Activated CD4-positive, alpha-beta T cell treated with anti-CD3 and anti-CD28 coated beads for 24 hours (primary cell): ENCODE measurements at regions not wholly inside any gene's neighbourhood (a gene's known extent, or its start where the extent isn't known, plus 50 kb on each side); places are given as distances from the start of the nearest gene placed in this dataset.
"Not testable (repeated sequence)": the region's sequence is repeated elsewhere in the genome, so short reads cannot be mapped to it uniquely, and the experiment has no call there.

ENCODE experiments used
- DNase-seq, 2 donors: peaks; one replicate each; pipeline ENCODE4 v3.0.0-alpha.2; 2020; ENCODE audit warnings: low read depth in 2 of 2

DNA sequence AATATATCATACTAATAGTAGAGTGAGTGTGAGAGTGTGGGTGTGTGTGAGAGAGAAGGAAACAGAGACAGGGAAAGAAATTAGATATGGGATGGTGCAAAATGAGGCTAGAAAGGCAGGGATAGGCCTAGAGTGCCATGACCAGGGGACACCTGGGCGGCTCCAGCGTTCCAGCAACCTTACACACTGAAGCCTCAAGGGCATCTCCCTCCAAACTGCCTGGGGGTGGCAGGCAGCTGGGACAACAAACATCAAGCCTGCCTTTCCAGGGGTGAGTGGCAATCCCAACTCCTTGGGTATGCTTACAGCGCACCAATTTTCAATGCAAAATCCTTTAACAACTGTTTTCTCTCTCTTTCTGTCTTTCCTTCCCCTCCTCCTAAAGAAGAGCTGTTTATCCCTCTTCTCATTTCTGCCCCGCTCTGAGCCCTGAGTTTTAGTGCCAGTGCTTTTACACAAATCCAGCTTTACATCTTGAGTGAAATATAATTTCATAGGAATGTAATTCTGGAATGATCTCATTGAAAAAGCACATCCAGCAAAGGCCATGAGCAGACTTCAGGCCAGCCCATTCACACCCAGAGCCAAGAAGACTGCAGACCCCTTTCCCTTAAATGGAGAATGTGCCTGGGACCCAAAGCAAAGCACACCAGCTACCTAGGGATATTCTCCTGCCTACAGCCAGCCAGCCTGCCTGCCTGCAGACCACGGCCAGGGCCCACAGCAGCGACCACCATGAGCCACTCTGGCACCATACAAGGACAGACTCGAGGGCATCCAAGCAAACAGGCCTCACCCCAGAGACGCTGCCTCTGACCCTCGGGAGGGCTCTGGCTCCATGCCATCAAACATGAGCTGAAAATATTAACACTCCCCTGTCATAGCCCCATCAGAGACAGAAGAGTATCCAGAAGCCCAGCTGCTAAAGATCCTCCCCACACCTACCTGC is 90.3 kb downstream of the RPL27A start:
- DNase-seq, result no peak

DNA sequence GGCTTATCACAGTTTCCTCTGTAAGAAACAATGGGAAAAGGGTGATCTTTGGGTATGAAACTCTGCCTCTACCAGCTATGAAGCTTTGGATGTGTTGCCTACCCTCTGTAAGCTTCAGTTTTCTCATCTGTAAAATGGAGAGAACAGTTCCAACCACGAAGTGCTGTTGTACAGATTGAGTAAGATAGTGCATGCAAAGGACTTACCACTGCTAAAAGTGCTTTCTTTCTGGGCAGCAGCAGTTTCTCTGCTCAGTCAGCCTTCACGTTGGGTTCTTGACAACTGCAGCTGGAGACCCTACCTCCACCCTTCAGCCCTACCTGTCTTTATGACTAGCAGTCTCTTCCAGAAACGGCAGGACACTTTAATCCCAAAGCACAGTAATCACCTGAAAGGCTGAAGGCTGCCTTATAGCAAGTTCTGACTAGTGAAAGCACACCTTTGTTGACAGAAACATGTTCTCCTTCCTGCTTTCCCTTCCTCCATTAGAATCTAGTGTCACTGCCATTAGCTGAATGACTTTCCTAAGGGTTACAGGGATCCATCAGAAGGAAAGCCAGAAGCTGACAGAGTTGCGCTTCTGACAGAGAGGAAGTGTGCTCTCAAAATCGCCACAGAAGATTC is 91.4 kb downstream of the RPL27A start:
- no peak for DNase-seq

GRCh38 chr11:8774916-8775315 is 92.3 kb downstream of the RPL27A start:
- not testable (repeated sequence) for DNase-seq

- DNase-seq, result no peak
These were observed 92.7 kb downstream of the RPL27A start for GRCh38 chr11:8775332-8775731.

- no peak for DNase-seq
These were observed 93.1 kb downstream of the RPL27A start for GRCh38 chr11:8775734-8776133.

- DNase-seq, result no peak
These were observed 93.6 kb downstream of the RPL27A start for GRCh38 chr11:8776209-8776608.

DNA sequence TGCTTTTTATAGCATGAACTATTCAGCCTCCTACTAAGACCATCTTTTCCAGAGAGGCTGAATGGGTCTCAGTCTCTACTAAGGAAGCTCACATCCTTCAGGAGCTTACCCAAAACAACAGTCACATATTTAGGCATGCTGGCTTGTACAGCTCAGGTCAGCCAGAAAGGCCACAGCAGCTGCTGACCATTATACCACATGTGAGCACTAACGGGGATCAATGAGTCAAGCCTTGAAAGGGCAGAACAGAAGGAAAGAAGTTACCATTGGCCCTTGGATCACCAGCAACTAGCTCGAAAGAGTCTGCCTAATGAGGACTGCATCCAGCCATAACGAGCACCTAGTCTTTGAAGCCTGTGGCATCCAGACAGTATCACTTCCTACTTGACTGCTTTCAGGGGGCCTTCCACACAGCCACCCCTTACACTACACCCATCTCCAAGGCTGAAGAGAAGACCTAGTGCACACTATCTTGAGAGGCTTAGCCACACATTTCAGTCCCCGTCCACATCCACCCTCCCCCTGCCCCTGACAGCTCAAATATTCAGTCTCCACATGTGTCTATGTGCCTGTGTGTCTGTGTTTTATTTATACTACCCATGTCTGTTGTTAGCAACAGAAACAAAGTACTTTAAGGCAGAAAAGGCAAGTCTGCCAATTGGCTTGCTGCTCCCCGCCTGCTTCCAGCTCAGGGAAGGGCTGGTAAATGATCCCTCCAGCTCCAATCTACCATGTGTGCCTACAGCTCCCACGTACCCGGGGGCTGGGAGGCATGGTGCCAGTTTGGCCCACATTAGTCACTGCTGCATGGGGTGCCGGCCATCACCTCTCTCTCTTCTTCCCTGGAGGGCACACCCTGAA is 95.5 kb downstream of the RPL27A start:
- DNase-seq, result no peak

DNA sequence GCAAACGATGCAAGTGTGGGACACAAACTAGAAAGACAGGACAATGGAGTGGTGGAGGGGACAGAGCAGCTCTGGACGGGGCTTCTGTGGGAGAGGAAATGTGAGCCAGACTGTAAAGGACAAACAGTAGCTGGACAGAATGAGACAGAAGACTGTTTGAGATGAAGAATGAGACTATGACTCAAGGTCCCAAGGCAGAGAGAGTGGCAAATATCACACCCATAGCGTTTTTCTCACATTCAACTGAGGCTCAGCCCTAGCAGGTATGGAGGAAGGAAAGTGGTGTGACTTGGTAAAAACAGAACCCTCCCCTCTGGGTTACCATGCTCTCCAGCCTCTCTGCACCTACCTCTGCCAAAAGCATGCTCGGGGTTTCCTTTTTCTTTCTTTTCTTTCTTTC is 96.5 kb downstream of the RPL27A start:
- DNase-seq, result no peak

- DNase-seq, result no peak
These were observed 97.1 kb downstream of the RPL27A start for GRCh38 chr11:8779732-8780131.

DNA sequence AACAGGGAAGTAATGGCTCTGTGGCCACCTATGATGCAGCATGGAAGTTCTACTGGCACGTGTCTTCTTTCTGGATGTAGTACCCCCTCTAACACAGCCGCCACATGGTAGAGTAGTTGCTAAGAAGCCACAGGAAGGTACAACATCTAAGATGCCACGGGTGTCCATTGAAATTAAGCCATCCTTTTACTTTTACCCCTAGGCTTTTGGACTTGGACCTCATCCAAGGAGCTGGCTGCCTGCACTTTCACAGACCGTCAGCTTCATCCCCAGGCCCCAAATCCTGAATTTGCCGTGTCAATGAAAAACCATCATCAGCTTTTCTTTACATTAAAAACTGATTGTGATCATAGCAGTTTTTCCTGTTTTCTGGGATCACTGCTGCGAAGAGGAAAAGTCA is 102.4 kb downstream of the RPL27A start:
- no peak for DNase-seq

- no peak for DNase-seq
These were observed 102.9 kb downstream of the RPL27A start for GRCh38 chr11:8785457-8785856.

GRCh38 chr11:8785998-8786397 is 103.4 kb downstream of the RPL27A start:
- no peak for DNase-seq

GRCh38 chr11:8786933-8787332 is 104.3 kb downstream of the RPL27A start:
- DNase-seq, result no peak

DNA sequence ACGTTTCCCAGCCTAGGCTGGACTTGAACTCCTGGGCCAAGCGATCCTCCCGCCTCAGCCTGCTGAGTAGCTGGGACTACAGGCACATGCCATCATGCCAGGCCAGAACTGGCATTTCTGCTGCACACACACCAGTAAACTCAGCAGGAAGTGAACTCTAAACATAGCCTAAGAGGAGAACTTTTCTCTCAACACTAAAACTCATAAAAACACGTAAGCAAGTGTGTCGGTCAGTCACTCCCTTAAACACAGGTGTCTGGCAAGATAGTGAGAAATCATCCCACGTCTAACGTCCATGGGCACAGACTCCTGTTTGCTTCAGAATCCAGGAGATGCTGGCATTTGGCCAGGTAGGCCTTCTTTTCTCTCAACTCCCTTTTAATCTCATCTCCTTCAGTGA is 104.8 kb downstream of the RPL27A start:
- DNase-seq, result no peak

- no peak for DNase-seq
These were observed 106.0 kb downstream of the RPL27A start for GRCh38 chr11:8788616-8789015.

DNA sequence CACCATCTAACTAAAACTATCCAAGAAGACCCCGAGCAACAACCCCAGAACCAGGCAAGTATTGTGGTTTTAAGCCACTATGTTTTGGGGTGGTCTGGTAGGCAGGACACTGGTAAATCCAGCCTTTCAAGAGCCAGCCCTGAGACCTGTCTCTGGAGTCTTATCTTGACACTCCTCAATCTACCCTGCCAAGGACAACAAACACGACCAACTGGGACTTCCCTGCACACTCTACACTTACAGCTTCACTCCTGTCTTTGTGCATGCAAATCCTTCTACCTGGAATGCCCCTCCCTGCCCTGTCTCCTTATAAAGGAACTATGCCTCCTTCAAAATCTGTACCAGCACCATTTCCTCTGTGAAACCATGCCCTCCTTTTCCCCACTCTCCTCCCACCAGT is 107.3 kb downstream of the RPL27A start:
- no peak for DNase-seq

DNA sequence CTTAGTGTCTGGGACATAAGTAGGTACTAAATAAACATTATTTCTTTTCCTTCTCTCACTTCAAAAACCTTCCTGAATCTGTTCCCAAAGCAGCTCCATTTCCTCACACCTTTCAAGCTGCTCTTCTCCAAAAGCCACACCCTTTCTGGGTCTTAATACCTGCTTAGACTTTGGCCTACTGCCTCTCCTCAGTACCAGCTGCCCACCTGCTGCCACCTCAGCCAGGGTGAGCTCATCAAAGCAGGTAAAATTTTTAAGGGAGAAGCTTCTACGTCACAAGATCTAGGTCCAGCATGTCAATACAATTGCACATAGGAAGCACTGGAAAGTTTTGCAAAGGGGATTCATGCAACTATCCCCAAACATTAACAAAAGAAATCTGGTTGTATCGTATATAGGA is 108.4 kb downstream of the RPL27A start:
- DNase-seq, result no peak

DNA sequence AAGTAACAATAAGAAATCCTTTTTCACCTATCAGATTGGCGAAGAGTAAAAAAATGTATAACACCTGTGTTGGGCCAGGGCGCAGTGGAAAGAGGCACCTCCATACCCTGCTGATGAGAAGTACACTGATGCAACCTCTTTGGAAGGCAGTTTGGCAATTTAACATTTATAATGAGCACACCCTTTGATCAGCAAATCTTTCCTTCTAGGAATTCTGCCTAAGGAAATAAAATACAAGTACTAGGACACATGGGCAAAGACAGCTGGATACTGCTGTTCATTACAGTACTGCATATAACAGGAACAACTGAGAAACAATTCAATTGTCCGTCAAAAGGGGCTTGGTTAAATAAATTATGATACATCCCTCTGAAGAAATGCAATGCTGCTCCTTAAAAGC is 110.1 kb downstream of the RPL27A start:
- DNase-seq, result no peak

DNA sequence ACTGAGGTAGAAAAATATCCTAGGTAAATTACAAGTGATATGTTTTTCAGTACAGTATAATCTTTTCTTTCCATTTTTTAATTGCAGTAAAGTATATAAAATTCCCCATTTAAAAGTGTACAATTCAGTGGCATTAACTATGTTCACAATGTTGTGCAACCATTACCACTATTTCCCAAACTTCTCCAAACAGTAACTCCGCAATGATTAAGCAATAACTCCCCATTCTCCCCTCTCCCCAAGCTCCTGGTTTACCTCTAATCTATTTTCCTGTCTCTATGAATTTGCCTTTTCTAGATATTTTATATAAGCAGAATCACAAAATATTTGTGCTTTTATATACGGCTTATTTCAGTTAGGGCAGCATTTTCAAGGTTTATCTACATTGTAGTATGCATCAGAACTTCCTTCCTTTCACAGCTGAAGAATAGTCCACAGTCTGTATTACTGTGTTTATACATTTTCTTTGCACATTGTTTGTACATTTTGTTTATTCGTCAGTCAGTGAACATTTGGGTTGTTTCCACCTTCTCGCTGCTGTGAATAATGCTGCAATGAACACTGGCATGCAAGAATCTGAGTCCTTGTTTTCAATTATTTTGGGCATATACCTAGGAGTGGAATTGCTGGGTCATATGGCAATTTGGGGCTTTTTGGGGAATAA is 110.7 kb downstream of the RPL27A start:
- DNase-seq, result no peak

- no peak for DNase-seq
These were observed 111.5 kb downstream of the RPL27A start for GRCh38 chr11:8794126-8794525.

DNA sequence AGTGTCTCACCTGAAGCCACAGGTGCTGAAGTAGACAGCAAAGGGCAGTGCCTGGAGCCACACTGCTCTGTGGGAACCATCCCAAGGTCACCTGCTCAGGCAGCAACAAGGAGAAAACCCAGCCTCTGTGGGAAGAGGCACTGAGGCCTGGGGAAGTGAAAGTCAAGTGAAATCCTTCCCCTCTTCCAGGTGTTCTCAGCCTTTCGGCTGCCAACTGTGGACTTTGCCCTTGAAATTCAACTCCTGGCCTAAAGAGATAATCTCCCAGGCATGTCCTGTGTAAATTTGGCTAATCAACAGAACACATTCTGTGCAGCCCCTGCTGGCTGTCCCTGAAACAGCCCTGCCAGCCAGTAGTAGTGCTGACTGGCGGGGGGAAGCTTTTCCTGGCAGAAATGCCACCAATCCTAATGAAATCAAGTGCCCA is 112.1 kb downstream of the RPL27A start:
- DNase-seq, result no peak

- no peak for DNase-seq
These were observed 114.0 kb upstream of the AKIP1 start for GRCh38 chr11:8796941-8797340.
